RWPE1 (cell line): ENCODE measurements at regions not wholly inside any gene's neighbourhood (a gene's known extent, or its start where the extent isn't known, plus 50 kb on each side); places are given as distances from the start of the nearest gene placed in this dataset.

Experiments
- CTCF ChIA-PET: fragments of 350-600 bp; sonication (Branson Sonifier 250); formaldehyde crosslinking; extraction: SDS; loops from one replicate; lab custom pipeline; 2021; lab: Yijun Ruan, JAX
- POLR2A ChIA-PET: fragments of 400-600 bp; formaldehyde crosslinking; extraction: SDS; loops from one replicate; lab custom pipeline; 2020; ENCODE audit warnings: antibody characterized with exemption; ENCODE audit not compliant: low non-redundant PET; lab: Yijun Ruan, JAX
- DNase-seq: peaks from one replicate; pipeline ENCODE4 v3.0.0; 2012; ENCODE audit warnings: low spot score
- H3K27ac ChIP-seq: fragments of 450-650 bp; 2 replicates; pipeline ENCODE4 v1.5.1; 2017
- CTCF ChIP-seq: fragments of 450-650 bp; conservative IDR thresholded peaks from 2 replicates; pipeline ENCODE4 v1.5.1; 2017; ENCODE audit warnings: low read depth, mild to moderate bottlenecking

GRCh38 chr10:33493497-33493896 is 159.0 kb upstream of the NRP1 start:
- H3K27ac ChIP-seq = no peak overlapping the region

GRCh38 chr10:33492701-33493345 is 158.4 kb upstream of the NRP1 start:
- ChIA-PET CTCF (no interaction called here), POLR2A (no interaction called here)
- no peak overlapping the region for H3K27ac ChIP-seq
- TF ChIP-seq CTCF = no peak
- no peak for DNase-seq

More at GRCh38 chr10:33493497-33493896, 159.0 kb upstream of the NRP1 start:
- ChIA-PET POLR2A (no interaction called here), CTCF (no interaction called here)
- DNase-seq = no peak
- TF ChIP-seq CTCF = no peak

- CTCF ChIA-PET = interaction anchor here (0.5 kb wide), 1 partner anchor 105 kb away, joined by 5 read pairs; no protein-coding TSS in a partner anchor
Measured at GRCh38 chr10:33489501-33490176, 155.2 kb upstream of the NRP1 start.

GRCh38 chr10:33487014-33487776 is 152.7 kb upstream of the NRP1 start:
- DNase-seq = no peak
- ChIA-PET CTCF (interaction anchor here (0.6 kb wide), 1 partner anchor 95 kb away, joined by 3 read pairs; no protein-coding TSS in a partner anchor), POLR2A (no interaction called here)
- TF ChIP-seq CTCF = no peak
- no peak overlapping the region for H3K27ac ChIP-seq

More at GRCh38 chr10:33489501-33490176, 155.2 kb upstream of the NRP1 start:
- TF ChIP-seq CTCF = no peak
- POLR2A ChIA-PET = no interaction called here
- no peak for DNase-seq
- no peak overlapping the region for H3K27ac ChIP-seq

- H3K27ac ChIP-seq = no peak overlapping the region
- no peak for DNase-seq
- POLR2A ChIA-PET = no interaction called here
- CTCF ChIA-PET = no interaction called here
- TF ChIP-seq CTCF = no peak
Measured at GRCh38 chr10:33485276-33485675, 150.8 kb upstream of the NRP1 start.

- H3K27ac ChIP-seq = no peak overlapping the region
- POLR2A ChIA-PET = no interaction called here
- DNase-seq = no peak
Measured at GRCh38 chr10:33484787-33485186, 150.3 kb upstream of the NRP1 start.

More at GRCh38 chr10:33484787-33485186, 150.3 kb upstream of the NRP1 start:
- CTCF ChIA-PET = no interaction called here
- no peak for TF ChIP-seq CTCF
